ENCODE measurements at regions not wholly inside any gene's neighbourhood (a gene's known extent, or its start where the extent isn't known, plus 50 kb on each side); places are given as distances from the start of the nearest gene placed in this dataset.

- no peak for DNase-seq (ENCODE audit: low read depth)
These were observed 160.9 kb upstream of the VRK2 start for GRCh38 chr2:57885742-57886141.

GRCh38 chr2:57886161-57886786 lies 160.3 kb upstream of the VRK2 start:
- no peak for DNase-seq (ENCODE audit: low read depth)

GRCh38 chr2:57888463-57888862 lies 158.1 kb upstream of the VRK2 start:
- DNase-seq (ENCODE audit: low read depth): no peak

GRCh38 chr2:57890464-57890863 lies 156.1 kb upstream of the VRK2 start:
- no peak for DNase-seq (ENCODE audit: low read depth)

GRCh38 chr2:57891086-57891712 lies 155.4 kb upstream of the VRK2 start:
- no peak for DNase-seq (ENCODE audit: low read depth)

- DNase-seq (ENCODE audit: low read depth): no peak
These were observed 153.7 kb upstream of the VRK2 start for GRCh38 chr2:57892920-57893319.

GRCh38 chr2:57893347-57893746 lies 153.3 kb upstream of the VRK2 start:
- no peak for DNase-seq (ENCODE audit: low read depth)

GRCh38 chr2:57893786-57894185 lies 152.8 kb upstream of the VRK2 start:
- DNase-seq (ENCODE audit: low read depth): no peak

GRCh38 chr2:57894381-57894780 lies 152.2 kb upstream of the VRK2 start:
- no peak for DNase-seq (ENCODE audit: low read depth)

- DNase-seq (ENCODE audit: low read depth): no peak
These were observed 148.7 kb upstream of the VRK2 start for GRCh38 chr2:57897920-57898319.

GRCh38 chr2:57899898-57900297 lies 146.7 kb upstream of the VRK2 start:
- no peak for DNase-seq (ENCODE audit: low read depth)

- no peak for DNase-seq (ENCODE audit: low read depth)
These were observed 144.0 kb upstream of the VRK2 start for GRCh38 chr2:57902578-57902977.

GRCh38 chr2:57906152-57906732 lies 140.4 kb upstream of the VRK2 start:
- DNase-seq (ENCODE audit: low read depth): no peak

- DNase-seq (ENCODE audit: low read depth): no peak
These were observed 139.2 kb upstream of the VRK2 start for GRCh38 chr2:57907411-57907810.

- no peak for DNase-seq (ENCODE audit: low read depth)
These were observed 137.9 kb upstream of the VRK2 start for GRCh38 chr2:57908736-57909161.

- DNase-seq (ENCODE audit: low read depth): no peak
These were observed 128.5 kb upstream of the VRK2 start for GRCh38 chr2:57918126-57918525.

GRCh38 chr2:57920342-57920939 lies 126.2 kb upstream of the VRK2 start:
- DNase-seq (ENCODE audit: low read depth): no peak

- no peak for DNase-seq (ENCODE audit: low read depth)
These were observed 111.9 kb upstream of the VRK2 start for GRCh38 chr2:57934659-57935058.

- DNase-seq (ENCODE audit: low read depth): no peak
These were observed 110.4 kb upstream of the VRK2 start for GRCh38 chr2:57936216-57936615.

GRCh38 chr2:57937456-57937855 lies 109.2 kb upstream of the VRK2 start:
- DNase-seq (ENCODE audit: low read depth): no peak

- DNase-seq (ENCODE audit: low read depth): no peak
These were observed 104.8 kb upstream of the VRK2 start for GRCh38 chr2:57941816-57942215.

- DNase-seq (ENCODE audit: low read depth): no peak
These were observed 103.3 kb upstream of the VRK2 start for GRCh38 chr2:57943315-57943714.

GRCh38 chr2:57947398-57947797 lies 99.2 kb upstream of the VRK2 start:
- DNase-seq (ENCODE audit: low read depth): no peak

All from stimulated activated CD8-positive, alpha-beta memory T cell treated with anti-CD3 and anti-CD28 coated beads, Interleukin-15, amount 100 ng/mL, for 1 hour (primary cell).